G401.6 (cell line): ENCODE measurements at regions not wholly inside any gene's neighbourhood (a gene's known extent, or its start where the extent isn't known, plus 50 kb on each side); places are given as distances from the start of the nearest gene placed in this dataset.
A peak's percentile ranks its signal among the peaks of the same experiment; 100 is the strongest.

ENCODE experiments used
- FAIRE-seq: peaks from 2 replicates; lab custom pipeline; 2012; peaks lifted over from hg19 to GRCh38; lab: Jason Lieb, UNC

DNA sequence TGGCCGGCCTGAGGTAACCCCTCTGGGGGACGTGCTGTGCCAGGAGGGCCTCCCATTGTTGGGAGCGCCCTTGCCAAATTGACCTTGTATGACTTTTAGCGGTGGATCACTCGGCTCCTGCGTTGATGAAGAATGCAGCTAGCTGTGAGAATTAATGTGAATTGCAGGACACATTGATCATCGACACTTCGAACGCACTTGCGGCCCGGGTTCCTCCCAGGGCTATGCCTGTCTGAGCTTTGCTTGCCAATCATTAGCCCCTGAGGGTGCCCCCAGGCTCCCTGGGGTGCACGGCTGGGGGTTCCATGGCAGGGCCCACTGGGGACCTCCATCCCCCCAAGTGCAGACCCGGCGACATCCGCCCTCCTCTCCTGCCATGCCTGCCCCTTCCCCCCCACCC, 672.4 kb downstream of the TSPY10 start:
- FAIRE-seq: peak; percentile 100
